HCT116 (cell line): ENCODE measurements at regions not wholly inside any gene's neighbourhood (a gene's known extent, or its start where the extent isn't known, plus 50 kb on each side); places are given as distances from the start of the nearest gene placed in this dataset.

Experiments
- ATAC-seq: fragments of 200-7000 bp; cut with Tn5 transposase; 2 replicates; pipeline ENCODE4 v1.9.1; 2020; ENCODE audit warnings: mild to moderate bottlenecking, moderate library complexity
- BruUV-seq: library from RNA; stranded (reverse); fragments of 400-500 nt; replicated peaks from 2 replicates; lab custom pipeline; 2021; lab: Mats Ljungman, UMichigan
- CTCF ChIA-PET: fragments of 300-600 bp; sonication (Branson Sonifier 250); formaldehyde crosslinking; loops from one replicate; lab custom pipeline; 2021; ENCODE audit warnings: antibody characterized with exemption; lab: Charles Lee
- POLR2A ChIA-PET: fragments of 300-600, 350-600 bp; sonication (Branson Sonifier 250); formaldehyde crosslinking; loops from one replicate; lab custom pipeline; 2021; ENCODE audit warnings: antibody characterized with exemption; lab: Charles Lee
- RAD21 ChIA-PET, 2 experiments: fragments of 300-600 bp; sonication (Branson Sonifier 250); formaldehyde crosslinking; loops; one replicate each; lab custom pipeline; 2023; ENCODE audit warnings: low total read pairs in 2 of 2; ENCODE audit not compliant: uncharacterized antibody in 2 of 2, unreplicated experiment in 2 of 2, low non-redundant PET in 1 of 2; lab: Charles Lee
- DNase-seq: peaks from one replicate; pipeline ENCODE4 v3.0.0-alpha.2; 2010; ENCODE audit warnings: low read depth, low spot score
- H2AFZ ChIP-seq: fragments of 200-600 bp; shearing (Covaris generic), sonication (generic); 2 replicates; pipeline ENCODE4 v1.6.1; 2017; ENCODE audit warnings: low read depth, mixed run types, mixed read lengths, antibody characterized with exemption, low read length; ENCODE audit not compliant: poor library complexity, severe bottlenecking
- H3K27ac ChIP-seq: 2 replicates; pipeline ENCODE4 v1.5.1; 2012; ENCODE audit warnings: low read depth, low read length
- H3K27me3 ChIP-seq: fragments of 200-600 bp; sonication (generic); 2 replicates; pipeline ENCODE4 v1.6.1; 2016; ENCODE audit warnings: mixed run types, low read length, mixed read lengths; ENCODE audit not compliant: insufficient read depth
- H3K36me3 ChIP-seq, 2 experiments: fragments of 200-500 bp in 1 of 2; fragments of 200-600 bp in 1 of 2; sonication (Bioruptor generic) in 1 of 2; sonication (generic) in 1 of 2; 2 replicates each; pipeline versions ENCODE4 v1.5.1 to v1.6.1; 2014 to 2016; ENCODE audit warnings: low read length in 2 of 2, inconsistent platforms in 1 of 2, mixed read lengths in 1 of 2, mixed run types in 1 of 2; ENCODE audit not compliant: insufficient read depth in 2 of 2, control insufficient read depth in 1 of 2
- H3K4me1 ChIP-seq, 2 experiments: fragments of 200-600 bp in 1 of 2; sonication (generic) in 1 of 2; 2 replicates each; pipeline versions ENCODE4 v1.5.1 to v1.6.1; 2012 to 2017; ENCODE audit warnings: low read length in 2 of 2, inconsistent platforms in 1 of 2, mild to moderate bottlenecking in 1 of 2, mixed read lengths in 1 of 2, mixed run types in 1 of 2, moderate library complexity in 1 of 2; ENCODE audit not compliant: insufficient read depth in 2 of 2, control insufficient read depth in 1 of 2
- H3K4me2 ChIP-seq: fragments of 200-600 bp; sonication (generic); 2 replicates; pipeline ENCODE4 v1.6.1; 2017; ENCODE audit warnings: mixed run types, low read length, mixed read lengths
- H3K4me3 ChIP-seq, 2 experiments: fragments of 200-600 bp in 1 of 2; sonication (generic) in 1 of 2; replicated peaks in 1 of 2; 2 replicates each; pipeline ENCODE4 v1.5.1; 2011 to 2016; ENCODE audit warnings: low read length in 2 of 2, control low read depth in 1 of 2, low read depth in 1 of 2, mild to moderate bottlenecking in 1 of 2, mixed read lengths in 1 of 2, mixed run types in 1 of 2
- H3K79me2 ChIP-seq: fragments of 200-600 bp; sonication (generic); 2 replicates; pipeline ENCODE4 v1.6.1; 2017; ENCODE audit warnings: mild to moderate bottlenecking, mixed run types, low read length, moderate library complexity, mixed read lengths; ENCODE audit not compliant: insufficient read depth
- H3K9ac ChIP-seq: fragments of 200-600 bp; sonication (generic); 2 replicates; pipeline ENCODE4 v1.6.1; 2016; ENCODE audit warnings: low read length, mixed read lengths
- H3K9me2 ChIP-seq: fragments of 200-600 bp; sonication (generic), shearing (Covaris generic); 2 replicates; pipeline ENCODE4 v1.6.1; 2017; ENCODE audit warnings: mixed run types, mild to moderate bottlenecking, moderate library complexity; ENCODE audit not compliant: insufficient read depth
- H3K9me3 ChIP-seq, 2 experiments: fragments of 200-500 bp in 1 of 2; fragments of 200-600 bp in 1 of 2; sonication (Bioruptor generic) in 1 of 2; sonication (generic) in 1 of 2; 2 replicates each; pipeline ENCODE4 v1.6.1; 2014 to 2017; ENCODE audit warnings: low read length in 2 of 2, mixed read lengths in 2 of 2, inconsistent platforms in 1 of 2, low read depth in 1 of 2, mild to moderate bottlenecking in 1 of 2, mixed run types in 1 of 2, moderate library complexity in 1 of 2; ENCODE audit not compliant: control insufficient read depth in 1 of 2, insufficient read depth in 1 of 2
- H4K20me1 ChIP-seq: fragments of 200-600 bp; sonication (generic), shearing (Covaris generic); 2 replicates; pipeline ENCODE4 v1.6.1; 2017; ENCODE audit warnings: mixed run types, mild to moderate bottlenecking, moderate library complexity; ENCODE audit not compliant: insufficient read depth
- CBX3 ChIP-seq: IDR thresholded peaks from 2 replicates; pipeline ENCODE4 v1.6.1; 2012; ENCODE audit warnings: low read depth
- CEBPB ChIP-seq: IDR thresholded peaks from 2 replicates; pipeline ENCODE4 v1.6.1; 2012; ENCODE audit warnings: low read depth
- EGR1 ChIP-seq: IDR thresholded peaks from 2 replicates; pipeline ENCODE4 v1.6.1; 2012; ENCODE audit warnings: low read depth
- EZH2 ChIP-seq: fragments of 200-600 bp; sonication (generic); IDR thresholded peaks from 2 replicates; pipeline ENCODE4 v1.6.1; 2017; ENCODE audit warnings: antibody characterized with exemption, mixed run types
- JUND ChIP-seq: IDR thresholded peaks from 2 replicates; pipeline ENCODE4 v1.6.1; 2012
- POLR2AphosphoS5 ChIP-seq: IDR thresholded peaks from 2 replicates; pipeline ENCODE4 v1.6.1; 2011; ENCODE audit warnings: mild to moderate bottlenecking, low read depth, low read length, moderate library complexity
- SIN3A ChIP-seq: IDR thresholded peaks from 2 replicates; pipeline ENCODE4 v1.6.1; 2012; ENCODE audit warnings: low read depth
- SRF ChIP-seq: IDR thresholded peaks from 2 replicates; pipeline ENCODE4 v1.6.1; 2012; ENCODE audit warnings: low read depth
- YY1 ChIP-seq: IDR thresholded peaks from 2 replicates; pipeline ENCODE4 v1.6.1; 2011; ENCODE audit warnings: low read length, low read depth, moderate library complexity, mild to moderate bottlenecking; ENCODE audit not compliant: insufficient replicate concordance; ENCODE audit errors: extremely low read depth
- ZFX ChIP-seq: fragments of 450-650 bp; IDR thresholded peaks from 2 replicates; pipeline ENCODE4 v1.6.1; 2017
- ZNF274 ChIP-seq: fragments of 200-500 bp; sonication (Bioruptor generic); IDR thresholded peaks from 2 replicates; pipeline ENCODE4 v1.6.1; 2014; ENCODE audit warnings: mild to moderate bottlenecking, low read depth, low read length, inconsistent platforms
- intact Hi-C: fragments of 100-400 bp; cut with micrococcal nuclease; formaldehyde crosslinking; loops from 2 replicates; pipeline ENCODE4 v1.10.0; 2022
- TF ChIP-seq, protein P1 (sequence below): IDR thresholded peaks from 2 replicates; pipeline ENCODE4 v1.6.1; 2012; ENCODE audit warnings: low read depth
- TF ChIP-seq, protein P2 (sequence below), 3 experiments: fragments of 200-600 bp in 1 of 3; sonication (generic) in 1 of 3; IDR thresholded peaks in 2 of 3; conservative IDR thresholded peaks in 1 of 3; 2 replicates each; pipeline ENCODE4 v1.5.1; 2012 to 2017; ENCODE audit warnings: low read depth in 2 of 3, low read length in 2 of 3, antibody characterized with exemption in 1 of 3, borderline replicate concordance in 1 of 3, control low read depth in 1 of 3, mild to moderate bottlenecking in 1 of 3, mixed read lengths in 1 of 3, mixed run types in 1 of 3, moderate library complexity in 1 of 3; ENCODE audit not compliant: insufficient read depth in 1 of 3

DNA sequence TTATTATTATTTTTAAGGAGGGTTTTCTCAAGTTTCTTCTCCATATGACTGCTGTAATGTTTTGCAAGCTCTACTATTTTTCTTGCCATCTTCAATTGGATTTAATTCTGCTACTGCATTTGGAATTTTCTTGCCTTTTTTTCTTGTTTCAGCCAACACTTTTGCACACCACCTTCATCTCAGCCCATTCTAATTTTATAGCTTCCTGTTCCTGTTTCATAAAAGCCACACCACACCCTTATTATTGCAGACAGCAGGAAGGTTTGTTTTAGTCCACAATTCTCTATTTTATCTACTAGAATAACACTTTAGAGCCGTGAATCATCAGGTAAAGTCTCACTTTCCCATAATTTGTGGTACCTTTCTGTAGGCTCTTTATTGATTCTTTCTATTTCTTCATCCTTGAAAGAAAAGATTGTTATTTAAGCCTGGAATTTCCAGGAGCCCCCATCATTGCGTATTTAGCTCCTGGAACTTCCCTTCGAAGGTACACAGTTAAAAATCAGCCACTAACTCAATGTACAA is 209.3 kb upstream of the TBX20 start:
- no peak for TF ChIP-seq EGR1
- no peak for TF ChIP-seq SRF
- TF ChIP-seq POLR2AphosphoS5, result no peak
- no peak for TF ChIP-seq ZFX
- TF ChIP-seq CEBPB, result no peak
- no peak for TF ChIP-seq CBX3
- TF ChIP-seq EZH2, result no peak
- TF ChIP-seq, protein P1, sequence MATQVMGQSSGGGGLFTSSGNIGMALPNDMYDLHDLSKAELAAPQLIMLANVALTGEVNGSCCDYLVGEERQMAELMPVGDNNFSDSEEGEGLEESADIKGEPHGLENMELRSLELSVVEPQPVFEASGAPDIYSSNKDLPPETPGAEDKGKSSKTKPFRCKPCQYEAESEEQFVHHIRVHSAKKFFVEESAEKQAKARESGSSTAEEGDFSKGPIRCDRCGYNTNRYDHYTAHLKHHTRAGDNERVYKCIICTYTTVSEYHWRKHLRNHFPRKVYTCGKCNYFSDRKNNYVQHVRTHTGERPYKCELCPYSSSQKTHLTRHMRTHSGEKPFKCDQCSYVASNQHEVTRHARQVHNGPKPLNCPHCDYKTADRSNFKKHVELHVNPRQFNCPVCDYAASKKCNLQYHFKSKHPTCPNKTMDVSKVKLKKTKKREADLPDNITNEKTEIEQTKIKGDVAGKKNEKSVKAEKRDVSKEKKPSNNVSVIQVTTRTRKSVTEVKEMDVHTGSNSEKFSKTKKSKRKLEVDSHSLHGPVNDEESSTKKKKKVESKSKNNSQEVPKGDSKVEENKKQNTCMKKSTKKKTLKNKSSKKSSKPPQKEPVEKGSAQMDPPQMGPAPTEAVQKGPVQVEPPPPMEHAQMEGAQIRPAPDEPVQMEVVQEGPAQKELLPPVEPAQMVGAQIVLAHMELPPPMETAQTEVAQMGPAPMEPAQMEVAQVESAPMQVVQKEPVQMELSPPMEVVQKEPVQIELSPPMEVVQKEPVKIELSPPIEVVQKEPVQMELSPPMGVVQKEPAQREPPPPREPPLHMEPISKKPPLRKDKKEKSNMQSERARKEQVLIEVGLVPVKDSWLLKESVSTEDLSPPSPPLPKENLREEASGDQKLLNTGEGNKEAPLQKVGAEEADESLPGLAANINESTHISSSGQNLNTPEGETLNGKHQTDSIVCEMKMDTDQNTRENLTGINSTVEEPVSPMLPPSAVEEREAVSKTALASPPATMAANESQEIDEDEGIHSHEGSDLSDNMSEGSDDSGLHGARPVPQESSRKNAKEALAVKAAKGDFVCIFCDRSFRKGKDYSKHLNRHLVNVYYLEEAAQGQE, result no peak
- TF ChIP-seq JUND, result no peak
- TF ChIP-seq, protein P2, sequence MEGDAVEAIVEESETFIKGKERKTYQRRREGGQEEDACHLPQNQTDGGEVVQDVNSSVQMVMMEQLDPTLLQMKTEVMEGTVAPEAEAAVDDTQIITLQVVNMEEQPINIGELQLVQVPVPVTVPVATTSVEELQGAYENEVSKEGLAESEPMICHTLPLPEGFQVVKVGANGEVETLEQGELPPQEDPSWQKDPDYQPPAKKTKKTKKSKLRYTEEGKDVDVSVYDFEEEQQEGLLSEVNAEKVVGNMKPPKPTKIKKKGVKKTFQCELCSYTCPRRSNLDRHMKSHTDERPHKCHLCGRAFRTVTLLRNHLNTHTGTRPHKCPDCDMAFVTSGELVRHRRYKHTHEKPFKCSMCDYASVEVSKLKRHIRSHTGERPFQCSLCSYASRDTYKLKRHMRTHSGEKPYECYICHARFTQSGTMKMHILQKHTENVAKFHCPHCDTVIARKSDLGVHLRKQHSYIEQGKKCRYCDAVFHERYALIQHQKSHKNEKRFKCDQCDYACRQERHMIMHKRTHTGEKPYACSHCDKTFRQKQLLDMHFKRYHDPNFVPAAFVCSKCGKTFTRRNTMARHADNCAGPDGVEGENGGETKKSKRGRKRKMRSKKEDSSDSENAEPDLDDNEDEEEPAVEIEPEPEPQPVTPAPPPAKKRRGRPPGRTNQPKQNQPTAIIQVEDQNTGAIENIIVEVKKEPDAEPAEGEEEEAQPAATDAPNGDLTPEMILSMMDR (IDR thresholded peaks at IDR 0.05 in 2 of 3, conservative IDR thresholded peaks at IDR 0.05 in 1 of 3; ENCODE audit: borderline replicate concordance in 1 of 3, insufficient read depth in 1 of 3, low read depth in 2 of 3, low read length in 2 of 3), result no peak
- no peak for TF ChIP-seq SIN3A
- TF ChIP-seq ZNF274, result no peak
- no peak for TF ChIP-seq YY1
- RAD21 ChIA-PET, result no interaction called here

More for the DNA sequence above, 209.3 kb upstream of the TBX20 start:
- H3K36me3 ChIP-seq, result no peaks in the 10 kb centered on the region
- no peaks in the 10 kb centered on the region for H3K9me2 ChIP-seq
- H4K20me1 ChIP-seq, result no peaks in the 10 kb centered on the region
- no peak overlapping the region for H3K4me3 ChIP-seq
- no peaks in the 10 kb centered on the region for H3K79me2 ChIP-seq
- ChIA-PET POLR2A (no interaction called here), CTCF (no interaction called here)
- H3K4me2 ChIP-seq, result no peak overlapping the region
- H3K9ac ChIP-seq, result no peak overlapping the region
- peaks cover 8 to 12% of the 10 kb centered on the region in 2 experiments for H3K4me1 ChIP-seq
- BruUV-seq, result no TSS peak
- H2AFZ ChIP-seq, result no peak overlapping the region
- DNase-seq, result no peak
- H3K27ac ChIP-seq, result no peak overlapping the region
- no peak for ATAC-seq
- intact Hi-C loops, result no loop called here
- no peaks in the 10 kb centered on the region for H3K27me3 ChIP-seq
- no peaks in the 10 kb centered on the region for H3K9me3 ChIP-seq
